ENCODE measurements at regions not wholly inside any gene's neighbourhood (a gene's known extent, or its start where the extent isn't known, plus 50 kb on each side); places are given as distances from the start of the nearest gene placed in this dataset.
"Not testable (repeated sequence)": the region's sequence is repeated elsewhere in the genome, so short reads cannot be mapped to it uniquely, and the experiment has no call there.

DNA sequence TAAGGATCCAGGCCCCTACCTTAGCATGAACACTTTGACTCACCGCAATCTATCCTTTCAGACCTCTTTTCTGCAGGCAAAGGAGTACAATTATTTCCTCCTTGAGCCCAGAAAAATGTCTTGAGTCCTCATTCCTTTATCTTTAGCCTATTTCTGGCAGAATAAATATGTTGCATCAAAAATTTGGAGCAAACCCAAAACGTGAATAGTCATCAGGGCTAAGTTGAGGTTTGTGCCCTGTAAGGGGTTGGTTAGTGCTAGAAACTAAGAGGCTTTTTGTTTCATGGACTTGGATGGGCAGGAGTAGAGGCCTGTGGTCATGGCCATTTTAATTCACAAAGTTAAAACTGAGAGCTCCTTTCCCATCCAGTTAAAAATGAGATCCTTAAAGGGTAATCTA is 460.3 kb downstream of the GBA3 start:
- no peak for DNase-seq

GRCh38 chr4:23149815-23150214 is 457.1 kb downstream of the GBA3 start:
- DNase-seq: no peak

GRCh38 chr4:23144707-23145106 is 452.0 kb downstream of the GBA3 start:
- DNase-seq: no peak

DNA sequence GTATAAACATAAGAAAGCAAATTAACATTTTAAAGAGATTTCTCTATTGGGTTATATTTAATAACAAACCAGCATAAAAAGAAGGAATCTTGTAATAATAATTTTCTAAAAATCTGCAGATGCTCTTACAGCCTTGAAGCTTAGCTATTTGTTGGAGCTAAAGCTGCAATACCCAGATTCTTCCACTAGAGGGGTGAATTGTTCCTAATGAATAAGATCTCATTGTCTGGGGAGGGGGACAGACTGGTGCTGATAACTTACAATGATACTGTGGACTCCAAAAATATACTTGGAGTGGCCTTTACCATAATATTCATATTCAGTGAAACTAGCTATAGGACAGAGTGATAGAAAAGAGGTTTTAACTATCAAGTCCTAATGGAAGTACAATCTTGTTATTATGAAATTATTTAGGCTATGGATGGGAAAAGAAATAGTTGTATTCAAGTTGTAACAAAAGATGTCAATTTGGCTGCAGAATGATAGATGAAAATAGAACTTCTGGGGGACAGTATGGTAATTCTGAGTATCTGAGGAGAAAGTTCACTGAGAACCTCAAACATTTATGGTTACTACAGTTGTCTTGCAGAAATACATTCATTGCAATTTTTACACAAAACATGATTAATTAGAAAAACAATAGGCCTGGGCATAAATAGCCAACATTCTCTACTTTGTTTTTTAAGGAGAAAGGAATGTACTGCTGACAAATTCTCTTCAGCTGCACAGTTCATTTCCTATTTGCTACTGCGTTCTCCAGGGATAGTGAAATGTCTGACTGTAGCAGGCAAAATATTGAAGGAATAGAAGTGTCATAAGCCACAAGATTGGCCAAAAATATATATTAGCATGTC is 443.3 kb downstream of the GBA3 start:
- peak; percentile 41 for DNase-seq

- no peak for DNase-seq
Observed at GRCh38 chr4:23134331-23134730, 441.6 kb downstream of the GBA3 start.

DNA sequence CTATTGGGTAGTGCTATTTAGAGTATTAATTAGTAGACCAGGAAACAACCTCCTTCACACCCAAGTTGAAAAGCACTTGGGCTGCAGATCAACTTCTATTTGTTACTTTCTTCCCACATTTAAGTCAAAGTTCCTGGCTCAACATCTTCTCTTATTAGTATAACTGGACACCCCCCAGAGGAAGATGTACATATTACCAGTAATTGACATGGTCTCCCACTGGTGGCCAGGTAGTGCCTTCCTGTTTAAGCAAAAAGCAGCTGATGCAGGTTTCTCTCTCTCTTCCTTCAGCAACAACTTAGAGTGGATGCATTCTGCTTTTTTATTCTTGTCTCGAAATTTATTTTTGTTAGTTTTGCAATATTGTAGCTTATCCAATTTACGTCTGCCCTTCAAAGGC is 438.1 kb downstream of the GBA3 start:
- DNase-seq: no peak

DNA sequence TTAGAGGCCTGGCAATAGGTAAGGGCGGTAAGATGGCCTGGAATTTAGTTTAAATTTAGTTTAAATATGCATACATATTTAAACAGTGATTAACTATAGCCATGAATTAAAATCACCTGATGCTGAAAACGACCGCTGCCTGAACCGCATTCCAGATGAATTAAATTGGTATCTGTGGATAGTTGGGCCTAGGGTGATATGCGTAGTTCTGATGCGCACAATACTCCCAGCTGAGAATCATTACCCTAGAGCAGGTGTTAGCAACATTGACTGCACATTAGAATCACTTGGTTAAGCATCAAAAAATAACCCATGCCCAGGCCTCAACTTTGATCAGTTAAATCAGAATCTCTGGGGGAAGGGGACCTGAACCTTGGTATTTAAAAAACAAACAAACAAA is 432.4 kb downstream of the GBA3 start:
- DNase-seq: no peak

- DNase-seq: no peak
Observed at GRCh38 chr4:23122666-23123400, 430.1 kb downstream of the GBA3 start.

DNA sequence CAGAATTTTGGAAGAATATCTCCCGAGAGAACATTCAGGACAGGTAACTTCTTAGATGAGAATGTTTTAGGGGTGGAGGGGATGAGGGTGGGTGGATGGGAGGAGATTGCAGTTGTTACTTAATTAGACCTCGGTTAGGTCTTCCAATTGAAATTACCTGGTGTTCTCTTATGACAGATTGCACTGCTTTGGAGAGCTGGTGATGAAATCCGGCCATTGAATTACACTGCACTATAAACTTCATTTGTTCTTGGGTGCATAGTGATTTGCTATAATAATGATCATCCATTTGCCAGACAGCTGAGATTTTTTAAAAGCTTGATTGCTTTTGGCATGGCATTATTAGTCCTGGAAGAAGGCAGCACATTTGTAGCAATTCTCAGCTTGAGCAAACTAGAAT is 427.6 kb downstream of the GBA3 start:
- no peak for DNase-seq

GRCh38 chr4:23117826-23118225 is 425.1 kb downstream of the GBA3 start:
- DNase-seq: no peak

DNA sequence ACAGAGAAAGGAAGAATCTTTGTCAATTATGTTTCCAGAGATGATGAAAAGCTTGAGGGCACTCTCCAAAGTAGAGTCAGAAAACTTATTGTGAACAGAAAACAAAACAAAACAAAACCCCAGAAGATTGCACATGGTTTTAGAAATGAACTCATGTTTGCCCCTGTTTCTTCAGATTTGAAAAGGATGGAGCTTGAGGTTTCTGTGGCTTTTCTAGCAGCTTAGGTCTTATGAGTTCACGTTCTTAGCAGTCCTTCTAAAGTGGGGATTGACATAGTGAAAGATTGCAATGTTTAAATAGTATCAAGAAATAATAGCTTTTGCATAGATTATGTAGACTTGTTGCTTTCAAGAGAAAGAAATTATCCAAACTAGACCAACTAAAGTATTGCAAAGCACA is 421.8 kb downstream of the GBA3 start:
- DNase-seq: peak; percentile 6

DNA sequence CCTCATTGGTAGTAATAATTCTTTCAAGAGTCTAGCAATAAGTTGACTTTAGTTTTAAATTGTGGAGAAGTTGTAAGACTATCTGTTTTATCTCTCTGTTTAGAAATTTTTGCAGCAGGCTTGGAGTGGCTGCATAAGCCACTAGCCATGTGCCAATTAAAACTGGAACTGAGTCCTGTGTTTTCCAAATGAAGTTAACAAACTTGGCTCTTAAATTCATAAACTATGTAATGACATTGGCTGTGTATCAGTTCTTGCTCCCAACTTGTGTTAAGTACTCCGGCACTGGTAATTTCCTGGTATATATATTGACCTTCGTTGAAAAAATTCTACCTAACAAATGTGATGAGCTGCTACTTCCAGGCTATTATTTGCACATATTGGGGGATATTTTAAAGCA is 420.4 kb downstream of the GBA3 start:
- no peak for DNase-seq

GRCh38 chr4:23106516-23106915 is 413.8 kb downstream of the GBA3 start:
- no peak for DNase-seq

GRCh38 chr4:23105759-23106370 is 413.1 kb downstream of the GBA3 start:
- DNase-seq: no peak

GRCh38 chr4:23097251-23097650 is 404.5 kb downstream of the GBA3 start:
- DNase-seq: no peak

DNA sequence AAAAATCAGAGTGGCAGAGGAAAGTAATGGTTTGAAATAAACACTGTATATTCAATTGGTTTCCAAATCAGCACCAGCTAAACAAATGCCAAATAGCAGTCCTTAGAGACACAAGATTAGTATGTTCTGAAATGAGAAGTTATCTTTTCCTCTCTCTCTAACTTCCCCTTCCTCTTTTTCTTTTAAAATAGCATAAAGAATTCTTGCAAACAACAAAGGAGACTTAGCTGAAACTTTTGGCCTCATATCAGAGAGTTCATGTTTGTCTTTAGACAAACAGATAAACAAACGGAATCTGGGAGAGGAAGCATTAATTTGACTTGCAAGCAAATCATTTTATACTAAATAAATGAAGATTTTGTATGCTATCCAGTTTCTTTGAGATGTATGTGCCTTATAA is 399.0 kb downstream of the GBA3 start:
- DNase-seq: no peak

- no peak for DNase-seq
Observed at GRCh38 chr4:23085249-23085568, 392.5 kb downstream of the GBA3 start.

- DNase-seq: no peak
Observed at GRCh38 chr4:23084559-23085248, 392.0 kb downstream of the GBA3 start.

- DNase-seq: no peak
Observed at GRCh38 chr4:23083391-23083790, 390.7 kb downstream of the GBA3 start.

GRCh38 chr4:23080171-23080570 is 387.4 kb downstream of the GBA3 start:
- DNase-seq: not testable (repeated sequence)

- DNase-seq: no peak
Observed at GRCh38 chr4:23070848-23071570, 378.3 kb downstream of the GBA3 start.

DNA sequence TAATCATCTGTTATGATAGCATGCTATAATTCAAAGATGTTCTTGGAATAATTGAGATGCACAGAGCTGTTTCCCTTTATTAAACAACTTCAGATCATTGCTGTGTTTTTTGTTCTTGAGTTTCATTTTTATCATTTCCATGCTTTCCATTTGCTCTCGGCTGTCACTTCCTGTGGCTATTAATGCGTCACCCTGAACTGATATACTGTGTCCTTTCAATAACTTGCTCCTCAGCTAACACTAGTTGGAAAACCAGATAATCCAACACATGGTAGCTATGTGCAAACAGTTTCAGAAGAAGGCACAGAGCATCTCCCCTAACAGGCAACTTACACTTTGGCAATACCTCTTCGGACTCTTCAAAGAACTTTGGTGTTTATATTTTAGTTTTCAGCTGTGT is 376.0 kb downstream of the GBA3 start:
- no peak for DNase-seq

DNA sequence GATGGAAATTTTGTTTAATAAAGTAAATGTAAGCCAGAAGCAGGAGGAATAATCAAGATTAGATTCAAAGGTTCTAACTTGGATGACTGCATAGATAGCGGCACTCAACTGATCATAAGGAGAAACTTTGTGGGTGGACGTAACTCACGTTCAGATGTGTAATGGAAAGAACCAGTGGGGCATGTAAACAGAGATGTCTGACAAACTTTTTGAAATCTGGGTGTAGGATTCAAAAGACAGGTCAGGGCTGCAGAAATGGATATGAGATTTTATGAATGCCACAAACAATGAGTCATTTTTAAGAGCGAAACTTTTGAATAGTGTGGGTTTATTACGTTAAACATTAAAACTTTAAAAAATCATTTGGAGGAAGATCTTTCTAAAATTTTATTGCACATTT is 375.6 kb downstream of the GBA3 start:
- DNase-seq: no peak

Measured in activated CD4-positive, alpha-beta T cell treated with anti-CD3 and anti-CD28 coated beads, Interleukin-2, Interleukin-6, amounts not matched to agents 100 ng/mL and 50 ng/mL, durations not matched to agents 16 hours and 8 hours (primary cell).